Stimulated activated CD4-positive, alpha-beta T cell treated with anti-CD3 and anti-CD28 coated beads, Interleukin-2, amount 100 ng/mL, for 4 hours (primary cell): ENCODE measurements at regions not wholly inside any gene's neighbourhood (a gene's known extent, or its start where the extent isn't known, plus 50 kb on each side); places are given as distances from the start of the nearest gene placed in this dataset.
"Not testable (repeated sequence)": the region's sequence is repeated elsewhere in the genome, so short reads cannot be mapped to it uniquely, and the experiment has no call there.

Experiments
- DNase-seq: peaks from one replicate; pipeline ENCODE4 v3.0.0-alpha.2; 2020; ENCODE audit warnings: low read depth

DNA sequence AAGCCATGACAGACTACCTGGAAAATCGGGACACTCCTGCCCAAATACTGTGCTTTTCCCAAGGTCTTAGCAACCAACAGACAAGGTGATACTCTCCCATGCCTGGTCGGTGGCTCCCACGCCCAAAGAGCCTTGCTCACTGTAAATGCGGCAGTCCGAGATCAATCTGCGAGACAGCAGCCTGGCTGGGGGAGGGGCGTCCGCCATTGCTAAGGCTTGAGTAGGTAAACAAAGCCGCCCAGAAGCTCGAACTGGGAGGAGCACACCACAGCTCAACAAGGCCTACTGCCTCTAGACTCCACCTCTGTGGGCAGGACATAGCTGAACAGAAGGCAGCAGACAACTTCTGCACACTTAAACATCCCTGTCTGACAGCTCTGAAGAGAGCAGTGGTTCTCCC lies 272.1 kb upstream of the CCNG1 start:
- DNase-seq: no peak

DNA sequence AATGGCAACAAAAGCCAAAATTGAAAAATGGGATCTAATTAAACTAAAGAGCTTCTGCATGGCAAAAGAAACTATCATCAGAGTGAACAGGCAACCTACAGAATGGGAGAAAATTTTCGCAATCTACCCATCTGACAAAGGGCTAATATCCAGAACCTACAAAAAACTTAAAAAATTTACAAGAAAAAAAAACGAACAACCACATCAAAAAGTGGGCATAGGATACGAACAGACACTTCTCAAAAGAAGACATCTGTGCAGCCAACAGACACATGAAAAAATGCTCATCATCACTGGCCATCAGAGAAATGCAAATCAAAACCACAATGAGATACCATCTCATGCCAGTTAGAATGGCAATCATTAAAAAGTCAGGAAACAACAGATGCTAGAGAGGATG lies 267.2 kb upstream of the CCNG1 start:
- not testable (repeated sequence) for DNase-seq

DNA sequence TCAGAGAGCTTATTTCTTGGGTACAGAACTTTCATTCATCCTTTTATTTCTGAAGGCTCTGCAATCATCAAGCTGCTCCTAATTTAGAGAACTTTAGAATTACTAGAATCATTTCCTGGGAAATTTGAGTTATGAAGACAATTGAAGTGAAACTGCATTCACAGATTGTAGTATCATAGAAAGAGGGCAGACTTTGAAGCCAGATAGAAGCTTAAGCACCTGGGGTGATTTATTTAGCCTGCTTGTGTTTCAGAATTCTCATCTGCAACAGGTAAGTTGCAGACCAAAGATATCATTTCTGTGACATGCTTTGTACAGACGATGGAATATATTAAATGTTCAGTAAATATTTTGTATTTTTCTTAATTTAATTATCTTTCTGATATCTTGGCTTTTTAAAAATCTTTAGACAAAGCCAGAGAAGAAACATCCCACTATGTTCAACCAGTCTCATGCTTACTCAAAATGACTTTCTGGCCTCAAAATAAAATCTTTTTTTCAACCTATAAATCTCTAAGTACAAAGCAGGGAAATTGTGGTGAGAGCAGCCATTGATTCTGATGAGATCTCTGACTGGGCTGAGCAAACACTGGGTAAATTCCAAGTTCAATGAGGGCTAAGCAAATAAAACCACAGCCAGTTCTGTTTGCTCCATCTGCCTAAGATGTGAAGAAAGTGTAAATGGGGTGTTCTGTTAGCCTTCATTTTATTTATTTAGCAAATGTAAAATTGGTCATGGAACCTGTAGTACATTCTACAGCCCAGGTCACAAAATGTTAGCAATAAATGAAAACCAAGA lies 264.7 kb upstream of the CCNG1 start:
- DNase-seq: no peak

DNA sequence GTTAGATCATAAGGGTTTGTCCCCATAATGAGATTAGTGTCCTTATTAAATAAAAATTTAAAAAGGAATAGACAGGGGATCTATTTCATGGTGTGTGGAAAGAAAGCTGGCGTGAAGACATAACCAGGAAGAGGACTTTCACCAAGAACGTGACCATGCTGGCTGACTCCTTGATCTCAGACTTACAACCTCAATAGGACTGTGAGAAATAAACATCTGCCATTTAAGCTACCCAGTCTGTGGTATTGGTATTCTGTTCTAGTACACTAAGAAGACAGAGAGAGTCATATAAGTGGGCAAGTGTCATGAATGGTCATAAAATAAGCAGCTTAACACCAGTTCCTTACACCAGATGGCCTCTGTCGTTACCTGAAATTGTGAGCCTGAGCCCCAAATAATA lies 259.4 kb upstream of the CCNG1 start:
- no peak for DNase-seq

DNA sequence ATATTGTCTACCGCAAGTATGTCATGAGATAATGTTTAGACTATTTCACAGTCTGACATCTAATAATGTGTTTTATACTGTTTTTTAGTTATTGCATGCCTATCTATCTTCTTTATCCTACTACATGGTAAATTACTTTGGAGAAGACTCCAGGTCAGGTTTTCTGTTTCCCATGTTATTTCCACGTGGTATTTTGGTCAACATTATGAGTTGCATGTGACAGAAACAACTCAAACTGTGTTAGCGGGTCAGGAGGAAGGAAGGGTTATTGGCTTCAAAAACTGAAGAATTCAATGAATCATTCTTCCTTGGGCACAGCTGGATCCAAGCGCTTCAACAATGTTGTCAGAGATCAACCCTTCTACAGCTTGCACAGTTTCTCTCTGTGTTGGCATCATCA lies 252.1 kb upstream of the CCNG1 start:
- DNase-seq: no peak

DNA sequence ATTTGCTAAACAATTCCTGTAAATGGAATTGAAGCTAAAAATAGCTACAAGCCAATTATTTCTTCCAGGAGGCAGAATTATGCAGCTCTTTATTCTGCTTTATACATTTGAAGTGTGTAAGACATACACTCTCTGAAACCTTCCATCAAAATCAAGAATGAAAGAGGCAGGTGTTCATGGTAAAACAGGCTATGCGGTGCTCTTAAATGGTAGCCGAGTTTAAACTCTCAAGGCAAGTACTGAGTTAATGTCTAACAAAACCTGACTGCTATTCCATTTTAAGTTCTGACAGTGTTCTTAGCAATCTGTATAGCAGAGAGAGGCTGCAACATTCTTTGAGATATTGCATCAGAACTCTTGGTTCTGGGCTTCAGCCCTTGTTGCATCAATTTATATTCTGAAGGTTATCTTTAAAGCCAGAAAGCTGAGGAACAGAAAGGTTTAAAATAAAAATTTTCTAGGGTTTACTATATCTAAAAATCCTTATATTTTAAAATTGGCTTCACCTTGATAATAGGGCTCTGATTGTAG lies 248.3 kb upstream of the CCNG1 start:
- no peak for DNase-seq

DNA sequence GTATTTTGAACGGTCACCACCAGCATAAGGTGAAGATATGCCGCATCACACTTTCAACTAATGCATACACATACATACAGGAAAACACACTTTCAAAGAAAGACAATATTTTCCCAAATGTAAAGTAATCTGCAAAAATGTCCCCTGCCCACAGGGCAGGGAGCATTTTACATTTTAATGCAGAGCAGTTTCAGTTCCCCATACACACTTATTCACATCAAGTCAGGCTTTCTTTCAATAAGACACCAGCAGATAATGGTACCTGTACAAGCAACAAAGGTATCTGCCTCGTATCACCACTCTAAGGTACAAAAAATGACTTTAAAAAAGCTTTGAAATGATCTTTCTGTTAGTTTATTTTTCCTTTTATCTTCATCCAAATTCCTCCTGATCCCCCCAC lies 247.1 kb upstream of the CCNG1 start:
- no peak for DNase-seq

DNA sequence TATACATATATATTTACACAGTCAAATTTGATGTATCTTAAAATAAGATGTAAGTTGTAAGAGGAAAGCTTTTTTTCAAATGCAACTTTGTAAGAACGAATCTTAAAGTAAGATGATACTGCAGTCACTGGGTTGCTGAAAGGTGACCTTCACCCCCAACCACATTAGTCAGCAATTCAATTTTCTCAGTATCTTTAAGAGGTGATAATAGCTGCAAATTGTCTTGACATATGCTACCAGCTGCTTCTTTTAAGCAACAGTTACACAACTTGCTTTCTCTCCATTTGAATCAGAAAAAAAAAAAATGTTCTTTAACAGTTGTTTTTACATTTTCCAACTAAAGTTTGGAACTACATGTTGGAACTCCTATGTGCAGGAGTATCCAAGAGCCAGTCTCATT lies 246.6 kb upstream of the CCNG1 start:
- DNase-seq: no peak

DNA sequence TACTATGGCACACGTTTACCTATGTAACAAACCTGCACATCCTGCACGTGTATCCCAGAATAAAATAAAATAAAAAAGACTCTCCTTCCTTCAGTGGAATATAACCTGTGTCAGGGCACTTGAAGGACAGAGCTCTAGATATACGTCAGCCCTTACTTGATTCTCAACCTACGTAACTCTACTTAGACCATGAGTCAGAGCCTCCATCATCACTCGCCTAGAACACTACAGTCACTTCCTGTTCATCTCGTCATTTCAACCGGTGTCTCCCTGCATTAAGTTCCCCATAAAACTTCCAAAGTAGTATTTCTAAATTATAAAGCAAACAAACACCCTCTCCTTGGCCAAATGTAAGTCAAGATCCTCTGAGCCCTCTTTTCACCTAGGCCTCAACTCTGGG lies 243.5 kb upstream of the CCNG1 start:
- DNase-seq: no peak

DNA sequence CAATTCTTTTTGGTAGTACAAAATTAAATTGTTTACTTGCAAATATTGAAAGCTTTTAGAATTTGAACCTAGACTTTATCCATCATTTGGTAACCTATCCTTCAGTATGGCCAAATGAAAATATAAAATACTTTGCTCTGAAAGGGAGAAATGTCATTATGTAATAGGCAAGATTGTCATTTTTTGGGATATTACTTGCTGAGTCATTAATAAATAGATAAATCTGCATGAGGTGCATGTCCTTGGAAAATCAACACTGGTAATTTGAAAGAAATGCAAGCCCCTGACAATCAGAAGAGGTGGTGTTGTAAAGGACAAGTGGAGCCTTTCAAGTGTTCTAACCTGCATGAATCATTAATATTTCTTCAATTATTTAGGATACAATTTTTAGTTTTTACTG lies 231.8 kb upstream of the CCNG1 start:
- no peak for DNase-seq

DNA sequence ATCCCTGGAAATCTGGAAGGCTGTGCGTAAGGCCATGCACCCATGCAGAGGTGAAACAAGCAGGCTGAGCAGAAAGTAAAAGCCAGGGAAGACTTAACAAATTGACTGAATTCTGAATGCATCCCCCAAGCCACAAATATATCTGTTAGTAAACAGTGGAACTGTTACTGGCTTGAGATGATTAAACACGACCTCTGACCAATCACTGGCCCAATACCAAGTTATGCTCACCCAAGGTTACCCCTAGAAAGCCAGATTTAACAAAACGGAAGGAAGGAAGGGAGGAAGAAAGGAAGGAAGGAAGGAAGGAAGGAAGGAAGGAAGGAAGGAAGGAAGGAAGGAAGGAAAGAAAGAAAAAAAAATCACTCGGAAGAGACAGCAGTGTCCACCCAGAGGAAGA lies 215.8 kb upstream of the CCNG1 start:
- DNase-seq: no peak

DNA sequence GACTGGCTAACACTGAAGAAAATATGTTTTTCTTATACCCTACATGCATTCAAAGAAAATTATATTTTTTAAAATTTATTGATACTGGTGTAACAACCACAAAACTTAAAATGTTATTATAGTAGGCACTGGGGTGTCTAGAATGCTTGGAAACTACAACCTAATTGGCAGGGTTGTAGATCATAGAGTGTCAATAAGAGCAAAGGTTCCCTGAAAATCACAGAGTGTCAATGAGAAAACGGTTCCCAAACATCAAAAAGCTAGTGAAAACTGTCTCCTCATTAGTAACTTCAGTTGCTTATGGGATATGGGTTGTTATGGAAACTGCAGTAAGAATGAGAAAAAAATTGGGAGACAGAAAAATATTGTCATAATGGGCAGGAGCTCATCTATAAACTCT lies 214.4 kb upstream of the CCNG1 start:
- no peak for DNase-seq

DNA sequence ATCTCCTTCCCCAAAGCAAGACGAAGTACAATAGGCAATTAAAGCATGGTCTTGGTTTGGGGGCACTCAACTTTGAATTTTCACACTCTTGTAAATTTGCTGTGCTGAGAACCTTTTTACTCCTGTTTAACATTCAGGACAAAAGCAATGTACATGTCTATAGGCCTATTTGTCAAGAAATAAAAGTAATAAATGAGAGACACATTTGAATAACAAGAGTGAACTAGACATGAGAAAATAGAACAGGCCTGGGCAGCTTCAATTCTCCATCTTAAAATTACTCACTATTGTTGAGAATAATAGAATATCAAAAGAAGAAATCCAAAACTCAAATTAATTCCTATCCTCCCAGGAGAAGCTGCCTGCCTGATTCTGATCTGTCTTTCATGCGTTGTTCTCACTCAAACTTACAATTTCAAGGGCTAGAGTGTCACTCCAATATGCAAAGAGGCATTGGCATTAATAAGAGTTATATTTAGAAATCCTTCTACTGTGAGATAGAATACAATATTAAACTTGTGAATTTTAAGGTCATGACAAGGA lies 192.9 kb upstream of the CCNG1 start:
- no peak for DNase-seq

DNA sequence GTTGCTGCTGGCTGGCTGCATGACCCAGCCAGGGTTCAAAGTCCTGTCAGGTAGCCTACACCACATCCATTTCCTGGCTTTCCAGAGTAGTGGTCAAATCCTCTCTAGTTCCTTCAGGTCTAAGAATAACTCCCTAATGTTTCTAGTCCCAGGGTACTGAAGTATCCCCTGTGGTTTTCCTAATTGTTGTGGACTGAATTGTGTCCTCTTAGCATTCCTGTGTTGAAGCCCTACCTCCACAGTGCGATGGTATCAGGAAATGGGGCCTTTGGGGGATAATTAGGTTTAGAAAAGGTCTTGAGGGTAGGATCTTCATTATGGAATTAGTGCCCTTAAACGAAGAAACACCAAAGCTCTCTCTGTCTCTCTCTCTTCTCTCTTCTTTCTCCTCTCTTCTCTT lies 191.8 kb upstream of the CCNG1 start:
- no peak for DNase-seq

DNA sequence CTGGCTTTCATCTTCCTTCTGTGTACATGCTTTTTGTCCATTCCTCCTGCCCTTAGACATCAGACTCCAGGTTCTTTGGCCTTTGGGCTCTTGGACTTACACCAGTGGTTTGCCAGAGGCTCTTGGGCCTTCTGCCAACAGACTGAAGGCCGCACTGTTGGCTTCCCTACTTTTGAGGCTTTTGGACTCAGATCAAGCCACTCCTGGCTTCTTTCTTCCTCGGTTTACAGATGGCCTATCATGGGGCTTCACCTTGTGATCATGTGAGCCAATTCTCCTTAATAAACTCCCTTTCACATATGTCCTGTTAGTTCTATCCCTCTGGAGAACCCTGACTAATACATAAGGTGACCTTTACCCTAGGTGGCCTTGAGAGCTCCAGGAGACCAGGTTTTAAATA lies 189.1 kb upstream of the CCNG1 start:
- no peak for DNase-seq

DNA sequence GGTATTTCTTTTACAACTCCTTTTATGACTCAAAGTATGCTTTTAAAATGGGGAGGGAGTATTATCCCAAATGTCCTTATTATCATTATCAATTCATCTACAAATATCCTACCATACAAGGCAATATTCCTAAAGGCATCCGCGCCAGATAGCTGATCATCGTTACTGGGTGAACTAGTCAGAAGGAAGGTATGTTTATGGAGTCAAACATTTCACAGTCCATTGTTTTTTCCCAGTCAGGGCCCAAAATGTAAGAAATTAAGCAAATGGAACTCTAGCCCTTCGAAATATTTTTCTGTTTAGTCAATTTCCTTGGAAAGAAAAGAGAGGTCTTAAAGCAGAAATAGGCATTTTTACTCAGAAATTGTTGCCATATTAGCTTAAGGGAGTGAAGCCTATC lies 188.5 kb upstream of the CCNG1 start:
- DNase-seq: no peak

DNA sequence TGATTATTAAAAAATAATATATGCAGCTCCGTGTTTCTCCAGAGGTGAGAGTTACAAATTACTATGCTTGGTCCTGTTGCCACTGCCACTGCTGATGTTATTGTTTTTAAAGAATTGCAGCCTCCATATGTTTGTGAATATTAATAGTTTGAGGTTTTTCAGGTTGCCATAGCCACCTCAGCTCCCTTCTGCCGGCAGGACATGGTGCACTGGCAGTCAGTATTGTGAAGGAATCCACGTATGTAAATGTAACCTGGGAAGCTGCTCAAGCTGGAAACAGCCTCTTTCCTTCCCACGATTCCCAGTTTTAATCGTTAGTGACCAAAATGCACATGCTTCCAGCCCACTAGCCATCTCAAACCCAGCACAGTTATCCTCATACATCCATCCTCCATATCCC lies 184.4 kb upstream of the CCNG1 start:
- no peak for DNase-seq

DNA sequence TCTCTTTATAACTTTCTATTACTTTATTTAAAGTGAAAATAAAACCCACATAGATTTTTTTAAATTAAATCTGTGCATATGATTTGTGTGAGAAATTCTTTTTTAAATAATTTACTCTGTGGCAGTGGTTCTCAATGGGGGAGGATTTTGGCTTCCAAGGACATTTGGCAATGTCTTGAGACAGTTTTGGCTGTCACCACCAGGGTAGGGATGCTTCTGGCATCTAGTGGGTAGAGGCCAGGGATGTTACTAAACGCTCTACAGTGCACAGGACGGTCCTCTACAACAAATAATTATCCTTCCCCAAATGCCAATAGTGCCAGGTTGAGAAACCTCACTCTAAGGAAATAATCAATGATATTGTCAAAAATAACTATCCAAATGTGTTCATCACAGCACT lies 177.9 kb upstream of the CCNG1 start:
- DNase-seq: no peak

DNA sequence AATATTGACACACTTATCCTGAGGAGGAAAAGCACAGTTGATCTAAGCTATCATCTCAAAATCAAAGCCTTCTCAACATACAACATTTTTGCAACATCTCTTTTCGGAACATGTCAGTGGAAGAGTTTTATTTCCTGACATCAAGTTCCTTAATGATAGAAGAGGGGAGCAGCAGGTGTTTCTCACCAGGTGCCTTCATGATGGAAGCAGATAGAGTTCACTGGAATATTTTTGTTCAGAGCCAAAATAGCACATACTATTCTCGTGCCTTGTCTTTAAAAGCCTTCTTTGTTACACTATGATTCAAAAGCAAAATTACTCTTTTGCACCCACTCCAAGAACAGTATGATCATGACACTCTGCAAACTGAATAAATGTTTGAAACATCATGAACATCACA lies 176.9 kb upstream of the CCNG1 start:
- no peak for DNase-seq

DNA sequence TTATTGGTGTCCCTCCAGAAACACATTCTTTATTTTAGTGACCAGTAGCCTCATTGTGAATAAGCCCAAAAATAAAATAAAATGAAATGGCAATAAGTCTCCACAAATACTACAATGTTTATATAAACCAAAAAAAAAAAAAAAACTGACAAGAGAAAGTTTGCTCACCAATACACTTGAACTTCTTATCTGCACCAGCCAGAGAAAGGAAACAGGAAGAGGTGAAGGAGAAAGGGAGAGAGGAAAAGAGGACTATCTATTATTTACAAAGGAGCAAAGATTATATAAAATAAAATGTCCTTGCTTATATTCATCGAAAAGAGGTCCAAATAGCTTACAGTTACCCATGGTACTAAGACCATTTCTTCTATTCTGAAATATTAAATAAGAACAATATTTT lies 176.4 kb upstream of the CCNG1 start:
- no peak for DNase-seq

DNA sequence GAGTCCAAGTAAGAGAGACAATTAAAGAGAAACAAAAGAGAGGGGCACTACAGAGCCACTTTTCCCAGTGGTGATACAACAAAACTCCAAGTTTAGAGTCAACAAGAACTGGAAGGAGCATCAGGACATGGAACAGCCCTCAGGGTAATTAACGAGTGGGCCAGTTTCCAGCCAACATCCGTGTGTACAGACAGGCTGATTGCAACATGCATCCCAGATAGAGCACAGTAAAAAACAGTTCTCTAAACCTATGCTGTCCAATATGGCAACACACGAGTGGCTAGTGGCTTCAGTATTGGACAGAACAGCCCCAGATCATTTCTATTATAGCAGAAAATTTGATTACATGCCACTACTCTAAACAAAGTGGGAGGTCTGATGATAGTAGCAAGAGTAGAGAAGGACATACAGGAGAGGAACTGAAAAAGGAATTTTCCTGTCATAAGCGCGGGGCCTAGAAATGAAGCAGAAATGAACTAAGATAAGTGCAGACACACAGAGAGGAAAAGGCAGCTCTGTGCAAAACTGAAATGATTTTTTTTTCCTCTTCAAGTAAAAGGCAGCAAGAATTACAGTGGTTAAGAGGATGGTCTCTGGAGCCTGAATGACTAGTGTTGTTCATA lies 175.6 kb upstream of the CCNG1 start:
- DNase-seq: no peak

DNA sequence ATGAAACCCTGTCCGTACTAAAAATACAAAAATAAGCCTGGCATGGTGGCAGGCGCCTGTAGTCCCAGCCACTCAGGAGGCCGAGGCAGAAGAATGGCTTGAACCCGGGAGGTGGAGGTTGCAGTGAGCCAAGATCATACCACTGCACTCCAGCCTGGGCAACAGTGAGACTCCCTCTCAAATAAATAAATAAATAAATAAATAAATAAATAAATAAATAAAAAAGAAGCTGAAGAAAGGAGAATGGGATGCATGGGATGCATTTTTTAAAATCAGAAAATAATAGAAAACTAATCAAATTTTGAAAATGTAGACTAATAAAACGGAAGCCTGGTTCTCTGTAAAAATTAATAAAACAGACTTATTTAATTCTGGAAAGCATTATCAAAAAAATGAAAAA lies 171.1 kb upstream of the CCNG1 start:
- not testable (repeated sequence) for DNase-seq

DNA sequence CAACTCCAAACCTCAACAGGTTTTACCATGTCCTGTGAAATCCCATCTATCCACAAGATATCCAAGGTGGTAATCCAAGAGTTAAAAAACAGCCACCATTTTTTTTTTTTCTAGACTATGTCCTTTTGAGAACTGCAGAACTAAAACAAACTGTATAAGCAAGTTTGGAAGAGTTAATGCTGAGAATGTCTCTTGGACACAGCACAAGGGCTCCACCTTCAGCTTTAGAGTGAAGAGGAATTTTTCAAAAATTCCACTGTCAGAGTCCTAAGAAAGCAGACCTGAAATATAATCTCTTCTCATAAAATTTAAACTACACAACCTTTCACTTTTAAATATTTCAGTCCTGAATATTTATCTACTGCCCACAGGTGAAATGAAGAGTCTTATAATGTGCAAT lies 167.8 kb upstream of the CCNG1 start:
- DNase-seq: no peak

DNA sequence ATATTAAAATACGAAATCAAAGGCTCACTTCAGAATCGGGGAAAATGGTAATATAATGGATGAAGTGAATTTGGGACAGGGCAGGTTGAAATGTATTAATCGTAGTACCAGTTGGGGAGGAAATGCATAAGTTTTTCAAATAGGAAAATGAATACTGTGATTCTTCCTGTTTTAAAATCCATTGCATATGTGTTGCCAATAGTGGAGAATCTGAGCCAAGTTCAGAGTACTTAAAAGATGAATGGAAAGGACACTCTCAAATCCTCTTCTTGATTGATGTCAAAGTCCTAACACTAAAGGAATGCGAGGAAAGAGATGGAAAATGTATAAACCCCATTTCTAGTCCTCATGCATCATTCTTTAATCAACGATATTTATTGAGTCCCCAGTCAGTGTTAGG lies 160.9 kb upstream of the CCNG1 start:
- no peak for DNase-seq
